Stimulated activated CD8-positive, alpha-beta memory T cell treated with anti-CD3 and anti-CD28 coated beads, Interleukin-2, amount 100 ng/mL, for 1 hour (primary cell): ENCODE measurements at regions not wholly inside any gene's neighbourhood (a gene's known extent, or its start where the extent isn't known, plus 50 kb on each side); places are given as distances from the start of the nearest gene placed in this dataset.

ENCODE experiments used
- DNase-seq, 2 donors: peaks; one replicate each; pipeline ENCODE4 v3.0.0-alpha.2; 2020; ENCODE audit warnings: low read depth in 2 of 2

- DNase-seq: no peak
Measured at GRCh38 chr1:234779160-234779538, 169.2 kb upstream of the IRF2BP2 start.

- no peak for DNase-seq
Measured at GRCh38 chr1:234778221-234779159, 168.5 kb upstream of the IRF2BP2 start.

- DNase-seq: no peak
Measured at GRCh38 chr1:234777856-234778220, 167.9 kb upstream of the IRF2BP2 start.

- DNase-seq: no peak
Measured at GRCh38 chr1:234776876-234777855, 167.2 kb upstream of the IRF2BP2 start.

- DNase-seq: no peak
Measured at GRCh38 chr1:234776256-234776875, 166.4 kb upstream of the IRF2BP2 start.

- no peak for DNase-seq
Measured at GRCh38 chr1:234775477-234776246, 165.7 kb upstream of the IRF2BP2 start.

GRCh38 chr1:234774971-234775370 lies 165.0 kb upstream of the IRF2BP2 start:
- no peak for DNase-seq

- DNase-seq: no peak
Measured at GRCh38 chr1:234773936-234774677, 164.1 kb upstream of the IRF2BP2 start.

GRCh38 chr1:234772345-234773147 lies 162.6 kb upstream of the IRF2BP2 start:
- DNase-seq: peak; percentile 65 to 72

- DNase-seq: no peak
Measured at GRCh38 chr1:234771642-234772344, 161.8 kb upstream of the IRF2BP2 start.

- no peak for DNase-seq
Measured at GRCh38 chr1:234770924-234771540, 161.1 kb upstream of the IRF2BP2 start.

GRCh38 chr1:234769986-234770795 lies 160.2 kb upstream of the IRF2BP2 start:
- no peak for DNase-seq

- DNase-seq: no peak
Measured at GRCh38 chr1:234769284-234769985, 159.5 kb upstream of the IRF2BP2 start.

GRCh38 chr1:234768569-234769283 lies 158.7 kb upstream of the IRF2BP2 start:
- DNase-seq: no peak

- DNase-seq: no peak
Measured at GRCh38 chr1:234768171-234768568, 158.2 kb upstream of the IRF2BP2 start.

GRCh38 chr1:234765672-234766071 lies 155.7 kb upstream of the IRF2BP2 start:
- no peak for DNase-seq
